ENCODE measurements at regions not wholly inside any gene's neighbourhood (a gene's known extent, or its start where the extent isn't known, plus 50 kb on each side); places are given as distances from the start of the nearest gene placed in this dataset.

DNA sequence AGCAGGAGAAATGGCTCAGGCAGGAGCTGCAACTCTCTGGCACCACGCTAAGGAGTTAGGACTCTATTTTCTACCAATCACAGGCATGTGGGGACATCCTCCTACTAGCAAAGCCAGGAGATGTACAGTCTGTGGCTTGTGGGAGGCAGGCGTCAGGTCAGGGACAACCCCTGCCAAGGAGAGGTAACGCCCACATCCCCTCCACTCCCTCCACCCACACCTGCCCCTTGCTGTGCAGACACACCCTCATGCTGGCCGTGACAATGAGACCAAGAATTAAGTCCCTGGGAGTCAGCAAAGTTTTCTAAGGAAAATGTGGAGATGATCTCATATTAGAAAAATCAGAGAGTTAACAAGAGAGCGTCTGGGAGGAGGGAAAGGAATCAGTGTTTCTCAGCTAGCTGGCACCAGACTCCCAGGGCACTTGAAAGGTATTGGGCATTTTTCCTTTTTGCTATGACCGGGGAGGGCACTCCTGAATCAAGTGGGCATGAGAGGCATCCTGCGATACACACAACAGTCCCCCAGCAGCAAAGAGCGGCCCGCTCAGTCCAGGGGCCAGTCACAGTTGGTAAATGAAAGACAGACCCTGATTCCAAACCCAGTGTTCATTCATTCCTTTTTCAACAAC is 87.3 kb upstream of the RPL38 start:
- 0 to 74% (median 44%) methylated on average over 1 to 6 of the region's 9 CpGs; no CpG with 5 or more reads in 6 of the 10 experiments for WGBS, 10 experiments
- H3K27ac ChIP-seq: no peak overlapping the region
- peak in 5 of 8 experiments; percentile 32 to 56 (median 42) for ATAC-seq (replicated peaks in 6 of 8)
- no peak overlapping the region for H3K4me3 ChIP-seq
- peaks cover 25 to 37% of the 10 kb centered on the region in 2 donors for H3K4me1 ChIP-seq (replicated peaks in 1 of 2)
- in situ Hi-C loops (cut with MboI; ENCODE audit: low pct_unique_long_range_greater_than_20kb in 2 of 9, low sequenced_read_pairs in 9 of 9, unreplicated experiment in 9 of 9): no loop called here

DNA sequence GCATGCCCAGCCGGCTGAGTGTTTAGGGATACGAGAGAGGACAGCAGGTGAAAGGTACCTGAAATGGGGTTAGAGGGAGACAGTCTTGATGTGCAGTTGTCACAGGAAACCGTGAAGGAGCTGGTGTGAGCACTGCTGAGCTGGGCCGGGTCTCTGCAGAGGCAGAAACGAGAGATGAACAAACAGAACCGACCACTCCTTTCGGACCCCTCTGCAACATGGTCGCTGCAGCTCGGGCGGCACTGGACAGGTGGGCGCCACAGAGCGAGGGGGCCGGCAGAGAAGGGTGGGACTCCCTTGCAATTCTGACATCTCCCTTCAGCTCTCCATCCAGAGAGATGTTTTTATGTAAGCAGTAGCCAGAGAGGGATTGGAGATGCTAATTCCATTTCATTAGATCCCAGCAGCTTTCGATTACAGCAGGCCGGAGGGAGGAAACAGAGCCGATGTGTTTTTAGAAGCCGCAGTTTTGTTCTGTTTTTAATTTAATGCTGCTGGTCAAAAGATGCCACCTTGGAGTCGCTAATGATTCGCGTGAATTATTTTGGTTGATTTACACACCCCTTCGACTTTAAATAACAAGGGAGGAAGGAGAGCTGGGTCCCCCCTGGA is 86.3 kb upstream of the RPL38 start:
- peak in 1 of 8 experiments; percentile 35 for ATAC-seq (replicated peaks in 6 of 8)
- Histone ChIP-seq H3K27ac (no peak overlapping the region), H3K4me3 (no peak overlapping the region), H3K4me1 (replicated peaks in 1 of 2) (peaks cover 25 to 37% of the 10 kb centered on the region in 2 donors)
- WGBS, 10 experiments: 0 to 77% (median 42%) methylated on average over 4 to 20 of the region's 21 CpGs; no CpG with 5 or more reads in 2 of the 10 experiments
- in situ Hi-C loops (cut with MboI; ENCODE audit: low pct_unique_long_range_greater_than_20kb in 2 of 9, low sequenced_read_pairs in 9 of 9, unreplicated experiment in 9 of 9): no loop called here

DNA sequence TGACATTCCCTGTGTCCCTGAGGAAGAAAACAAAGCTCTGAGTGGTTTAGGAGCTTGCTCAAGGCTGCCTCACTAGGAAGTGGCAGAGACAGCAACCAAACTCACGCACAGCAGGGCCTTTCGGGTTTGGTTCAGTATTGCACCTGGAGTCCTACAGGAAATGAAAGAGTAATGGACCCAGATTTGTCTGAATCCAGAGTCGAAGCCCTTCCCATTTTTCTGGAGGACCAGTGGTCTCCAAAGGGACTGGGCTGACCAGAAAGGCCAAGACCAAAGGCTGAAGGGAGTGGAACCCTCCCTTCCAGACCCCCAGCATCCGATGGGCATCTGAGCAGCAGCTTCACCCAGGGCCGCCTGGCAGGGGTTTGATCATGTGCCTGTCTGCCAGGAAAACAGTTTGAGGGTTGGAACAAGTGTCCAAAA is 85.5 kb upstream of the RPL38 start:
- in situ Hi-C loops (cut with MboI; ENCODE audit: low pct_unique_long_range_greater_than_20kb in 2 of 9, low sequenced_read_pairs in 9 of 9, unreplicated experiment in 9 of 9): no loop called here
- peak in 6 of 8 experiments; percentile 38 to 64 (median 61) for ATAC-seq (replicated peaks in 6 of 8)
- WGBS, 10 experiments: 38 to 100% (median 51%) methylated on average over 1 to 4 of the region's 5 CpGs; no CpG with 5 or more reads in 3 of the 10 experiments
- H3K27ac ChIP-seq: no peak overlapping the region
- peaks cover 25 to 37% of the 10 kb centered on the region in 2 donors for H3K4me1 ChIP-seq (replicated peaks in 1 of 2)
- H3K4me3 ChIP-seq: no peak overlapping the region

DNA sequence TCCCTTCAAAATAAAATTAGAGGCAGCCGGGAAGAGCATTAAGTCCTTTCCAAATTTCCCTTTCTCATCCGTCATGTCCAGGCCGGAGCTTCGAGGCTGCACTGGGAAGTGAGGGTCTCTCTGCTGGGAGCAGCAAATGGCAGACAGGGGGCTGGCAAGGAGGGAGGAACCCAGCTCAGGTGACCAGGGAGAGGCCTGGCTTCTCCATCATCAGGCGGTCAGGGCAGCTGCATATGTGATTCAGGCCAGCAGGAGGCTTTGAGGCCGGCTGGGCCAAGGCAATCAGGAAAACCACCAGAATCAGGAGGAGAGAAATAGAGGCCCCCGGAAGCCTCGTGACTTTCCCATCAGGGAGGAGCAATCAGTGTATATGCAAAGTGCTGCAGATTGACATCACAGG is 85.0 kb upstream of the RPL38 start:
- ATAC-seq (replicated peaks in 6 of 8): peak in 6 of 8 experiments; percentile 33 to 82 (median 76)
- in situ Hi-C loops (cut with MboI; ENCODE audit: low pct_unique_long_range_greater_than_20kb in 2 of 9, low sequenced_read_pairs in 9 of 9, unreplicated experiment in 9 of 9): no loop called here
- H3K4me1 ChIP-seq (replicated peaks in 1 of 2): peaks cover 30 to 41% of the 10 kb centered on the region in 2 donors
- H3K4me3 ChIP-seq: no peak overlapping the region
- H3K27ac ChIP-seq: peak overlapping the region in 1 of 2 donors; percentile 38
- WGBS, 10 experiments: 0 to 60% (median 30%) methylated on average over 1 to 7 of the region's 8 CpGs; no CpG with 5 or more reads in 2 of the 10 experiments

DNA sequence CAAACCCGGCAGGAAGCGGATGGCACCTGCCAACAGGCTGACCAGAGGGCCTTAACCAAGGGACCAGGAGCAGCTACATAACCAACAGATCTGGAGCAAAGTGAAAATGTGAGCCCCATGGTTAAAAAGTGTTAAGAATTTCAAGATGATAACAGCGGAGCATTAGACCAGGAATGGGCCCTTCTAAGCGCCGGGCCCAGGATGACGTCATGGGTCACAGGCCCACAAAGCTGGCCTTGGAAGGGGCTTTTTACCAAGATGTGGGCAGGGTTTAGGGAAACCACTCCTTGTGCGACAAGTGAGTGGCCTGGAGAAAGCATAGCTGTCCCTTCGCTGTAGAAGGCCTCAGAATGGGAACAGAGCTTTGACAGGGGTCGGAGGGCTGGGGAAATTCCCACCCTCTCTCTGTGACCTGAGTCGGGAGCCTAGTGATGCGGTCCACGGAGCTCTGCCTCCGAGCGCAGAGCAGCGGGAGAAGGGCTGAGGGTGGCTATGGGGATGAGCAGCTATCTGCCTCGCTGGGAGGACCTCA is 84.4 kb upstream of the RPL38 start:
- 7 to 95% (median 82%) methylated on average over 1 to 8 of the region's 16 CpGs; no CpG with 5 or more reads in 3 of the 10 experiments for WGBS, 10 experiments
- in situ Hi-C loops (cut with MboI; ENCODE audit: low pct_unique_long_range_greater_than_20kb in 2 of 9, low sequenced_read_pairs in 9 of 9, unreplicated experiment in 9 of 9): no loop called here
- Histone ChIP-seq H3K4me3 (no peak overlapping the region), H3K4me1 (replicated peaks in 1 of 2) (peaks cover 35 to 41% of the 10 kb centered on the region in 2 donors), H3K27ac (peak overlapping the region in 1 of 2 donors; percentile 9)
- ATAC-seq (replicated peaks in 6 of 8): no peak

DNA sequence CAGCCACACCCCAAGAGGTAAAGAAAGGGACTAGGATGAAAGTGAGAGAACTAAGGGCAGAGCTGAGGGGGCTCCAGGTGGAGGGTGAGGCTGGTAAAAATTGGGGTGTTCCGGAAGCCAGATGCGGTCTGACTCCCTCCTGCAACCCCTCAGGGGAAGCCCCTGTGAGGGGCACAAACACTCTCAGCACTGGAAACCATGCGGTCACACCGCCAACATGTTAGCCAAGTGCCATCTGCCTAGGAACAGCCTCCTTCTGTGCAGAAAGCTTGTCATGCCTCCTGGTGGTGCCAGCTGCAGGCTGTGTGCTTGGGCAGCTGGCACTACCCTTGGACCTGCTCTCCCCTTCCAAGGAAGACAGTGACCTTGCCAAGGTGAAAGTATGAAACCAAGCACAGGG is 83.5 kb upstream of the RPL38 start:
- WGBS, 10 experiments: 90 to 100% (median 100%) methylated on average over 1 to 2 of the region's 4 CpGs; no CpG with 5 or more reads in 7 of the 10 experiments

DNA sequence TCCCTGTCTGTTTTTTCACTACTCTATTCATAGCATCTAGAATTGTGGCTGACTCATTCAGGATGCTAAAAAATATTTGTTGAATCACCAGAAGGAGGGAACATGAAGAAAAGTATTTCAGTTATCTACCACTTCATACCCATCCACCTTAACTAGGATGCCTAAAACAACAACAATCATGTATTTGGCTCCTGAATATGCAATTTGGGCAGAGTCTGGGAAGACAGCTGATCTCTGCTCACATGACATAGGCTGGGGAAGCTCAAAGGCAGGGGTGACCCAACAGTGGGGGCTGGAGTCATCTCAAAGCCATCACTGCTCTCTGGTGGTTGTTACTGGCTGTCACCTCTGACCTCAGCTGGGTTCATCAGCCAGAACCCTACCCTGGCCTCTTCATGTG is 80.1 kb upstream of the RPL38 start:
- H3K27ac ChIP-seq: no peak overlapping the region
- in situ Hi-C loops (cut with MboI; ENCODE audit: low pct_unique_long_range_greater_than_20kb in 2 of 9, low sequenced_read_pairs in 9 of 9, unreplicated experiment in 9 of 9): no loop called here
- H3K4me3 ChIP-seq: no peak overlapping the region
- peaks cover 17 to 27% of the 10 kb centered on the region in 2 donors for H3K4me1 ChIP-seq (replicated peaks in 1 of 2)
- peak in 7 of 8 experiments; percentile 52 to 87 (median 63) for ATAC-seq (replicated peaks in 6 of 8)

More for the DNA sequence above, 83.5 kb upstream of the RPL38 start:
- Histone ChIP-seq H3K4me3 (no peak overlapping the region), H3K4me1 (replicated peaks in 1 of 2) (peaks cover 35 to 41% of the 10 kb centered on the region in 2 donors), H3K27ac (no peak overlapping the region)
- in situ Hi-C loops (cut with MboI; ENCODE audit: low pct_unique_long_range_greater_than_20kb in 2 of 9, low sequenced_read_pairs in 9 of 9, unreplicated experiment in 9 of 9): no loop called here
- no peak for ATAC-seq (replicated peaks in 6 of 8)

DNA sequence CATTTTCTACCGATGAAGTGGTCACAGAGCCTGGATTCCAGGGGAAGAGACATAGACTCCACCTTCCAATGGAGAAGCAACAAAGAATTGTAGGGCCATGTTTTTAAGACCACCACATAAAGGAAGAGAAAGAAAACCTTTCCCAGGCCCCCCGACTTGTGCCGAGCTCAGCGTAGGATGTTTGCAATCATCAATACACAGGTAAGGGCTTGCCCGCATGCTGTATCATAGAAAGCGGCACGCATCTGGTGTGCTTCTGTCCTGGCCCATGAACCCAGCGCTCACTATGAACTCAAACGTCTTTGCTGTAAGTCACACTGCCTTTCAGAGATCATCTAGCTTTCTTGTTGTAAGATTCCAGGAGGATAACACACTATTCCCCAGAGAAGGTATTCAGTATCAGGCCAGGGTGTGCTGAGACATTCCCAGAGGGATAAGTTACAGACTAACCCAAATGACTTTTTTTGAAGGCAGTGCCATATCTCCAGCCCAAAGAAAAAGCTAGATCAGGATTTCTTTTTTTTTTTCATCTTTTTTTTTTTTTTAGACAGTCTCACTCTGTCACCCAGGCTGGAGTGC is 79.5 kb upstream of the RPL38 start:
- Histone ChIP-seq H3K4me3 (no peak overlapping the region), H3K4me1 (replicated peaks in 1 of 2) (peaks cover 17 to 27% of the 10 kb centered on the region in 2 donors), H3K27ac (no peak overlapping the region)
- ATAC-seq (replicated peaks in 6 of 8): no peak
- WGBS, 10 experiments: 78 to 100% (median 85%) methylated on average over 2 to 9 of the region's 9 CpGs; no CpG with 5 or more reads in 3 of the 10 experiments
- in situ Hi-C loops (cut with MboI; ENCODE audit: low pct_unique_long_range_greater_than_20kb in 2 of 9, low sequenced_read_pairs in 9 of 9, unreplicated experiment in 9 of 9): no loop called here

DNA sequence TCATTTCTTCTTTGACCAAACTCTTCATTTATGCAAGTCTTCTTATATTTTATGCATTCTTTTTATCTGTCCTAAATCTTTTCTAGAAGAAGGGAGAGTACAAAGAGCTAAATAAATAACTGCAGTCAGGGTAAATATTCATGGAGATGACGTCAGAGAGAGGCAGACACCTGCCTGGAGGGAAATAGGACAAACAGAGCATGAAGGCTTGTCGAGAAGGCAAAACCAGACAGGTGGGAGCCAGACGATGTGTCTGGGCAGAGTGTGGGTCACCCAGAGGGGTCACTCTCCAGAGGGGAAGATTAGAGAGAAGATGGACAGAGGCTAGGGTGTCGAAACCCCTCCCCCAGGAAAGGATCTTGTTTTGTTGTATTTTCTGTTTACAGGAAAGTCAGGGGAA is 78.3 kb upstream of the RPL38 start:
- Histone ChIP-seq H3K27ac (no peak overlapping the region), H3K4me3 (no peak overlapping the region), H3K4me1 (replicated peaks in 1 of 2) (peaks cover 13 to 23% of the 10 kb centered on the region in 2 donors)
- ATAC-seq (replicated peaks in 6 of 8): peak in 3 of 8 experiments; percentile 43 to 69 (median 44)
- in situ Hi-C loops (cut with MboI; ENCODE audit: low pct_unique_long_range_greater_than_20kb in 2 of 9, low sequenced_read_pairs in 9 of 9, unreplicated experiment in 9 of 9): no loop called here
- WGBS, 10 experiments: 0 to 75% (median 44%) methylated on average over 1 to 4 of the region's 4 CpGs

DNA sequence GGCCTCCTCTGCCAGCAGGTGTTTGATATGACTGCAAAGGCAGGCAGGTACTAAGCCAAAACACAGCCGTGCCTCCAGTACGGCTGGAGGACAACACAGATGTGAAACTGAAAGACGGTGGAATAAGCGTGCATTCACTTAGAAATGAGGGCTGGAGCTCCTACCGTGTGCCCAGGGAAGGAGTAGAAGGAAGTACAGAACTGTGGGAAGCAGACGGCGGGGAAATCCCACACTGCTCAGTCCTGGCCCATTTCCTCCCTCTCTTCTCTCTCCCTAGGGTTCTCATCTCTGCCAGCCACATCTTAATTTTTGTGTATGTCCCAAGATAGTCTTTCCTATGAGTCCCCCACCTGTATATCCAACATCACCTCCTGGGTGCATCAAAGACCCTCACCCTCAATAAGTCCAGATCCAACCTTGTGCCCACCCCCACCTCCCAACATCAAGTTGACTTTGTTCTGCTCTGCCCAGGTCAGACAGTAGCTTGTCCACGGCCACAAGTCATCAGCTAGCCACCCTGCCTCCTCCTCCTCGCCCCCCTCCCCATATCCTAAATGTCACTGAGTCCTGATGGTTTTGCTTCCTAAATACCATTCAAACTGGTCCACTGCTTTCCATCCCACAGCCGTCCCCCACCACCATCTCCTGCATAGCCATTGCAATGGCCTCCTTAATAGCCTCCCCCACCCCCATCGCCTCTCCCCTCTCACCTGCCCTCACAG is 77.1 kb upstream of the RPL38 start:
- Histone ChIP-seq H3K4me1 (replicated peaks in 1 of 2) (peaks cover 13 to 23% of the 10 kb centered on the region in 2 donors), H3K4me3 (no peak overlapping the region), H3K27ac (no peak overlapping the region)
- in situ Hi-C loops (cut with MboI; ENCODE audit: low pct_unique_long_range_greater_than_20kb in 2 of 9, low sequenced_read_pairs in 9 of 9, unreplicated experiment in 9 of 9): no loop called here
- WGBS, 10 experiments: 20 to 89% (median 76%) methylated on average over 1 to 7 of the region's 11 CpGs; no CpG with 5 or more reads in 4 of the 10 experiments
- no peak for ATAC-seq (replicated peaks in 6 of 8)

DNA sequence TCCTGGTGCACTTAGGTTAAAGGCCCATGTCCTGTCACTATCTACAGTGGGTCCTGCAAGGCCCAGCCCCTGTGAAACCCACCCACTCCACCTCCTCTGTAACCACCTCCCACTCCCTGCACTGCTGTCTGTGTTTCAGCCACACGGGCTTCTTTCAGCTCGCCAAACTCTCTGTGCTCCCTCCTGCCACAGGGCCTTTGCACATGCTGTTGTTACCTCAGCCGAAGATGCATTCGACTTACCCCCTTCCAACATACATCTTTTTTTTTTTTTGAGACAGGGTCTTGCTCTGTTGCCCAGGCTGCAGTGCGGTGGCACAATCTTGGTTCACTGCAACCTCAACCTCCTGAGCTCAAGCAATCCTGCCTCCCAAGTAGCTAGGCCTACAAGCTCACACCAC is 76.5 kb upstream of the RPL38 start:
- no peak overlapping the region for H3K27ac ChIP-seq
- in situ Hi-C loops (cut with MboI; ENCODE audit: low pct_unique_long_range_greater_than_20kb in 2 of 9, low sequenced_read_pairs in 9 of 9, unreplicated experiment in 9 of 9): no loop called here
- ATAC-seq (replicated peaks in 6 of 8): no peak
- no peak overlapping the region for H3K4me3 ChIP-seq
- peaks cover 13 to 23% of the 10 kb centered on the region in 2 donors for H3K4me1 ChIP-seq (replicated peaks in 1 of 2)
- WGBS, 10 experiments: 67 to 100% (median 100%) methylated on average over 1 to 4 of the region's 5 CpGs; no CpG with 5 or more reads in 5 of the 10 experiments

DNA sequence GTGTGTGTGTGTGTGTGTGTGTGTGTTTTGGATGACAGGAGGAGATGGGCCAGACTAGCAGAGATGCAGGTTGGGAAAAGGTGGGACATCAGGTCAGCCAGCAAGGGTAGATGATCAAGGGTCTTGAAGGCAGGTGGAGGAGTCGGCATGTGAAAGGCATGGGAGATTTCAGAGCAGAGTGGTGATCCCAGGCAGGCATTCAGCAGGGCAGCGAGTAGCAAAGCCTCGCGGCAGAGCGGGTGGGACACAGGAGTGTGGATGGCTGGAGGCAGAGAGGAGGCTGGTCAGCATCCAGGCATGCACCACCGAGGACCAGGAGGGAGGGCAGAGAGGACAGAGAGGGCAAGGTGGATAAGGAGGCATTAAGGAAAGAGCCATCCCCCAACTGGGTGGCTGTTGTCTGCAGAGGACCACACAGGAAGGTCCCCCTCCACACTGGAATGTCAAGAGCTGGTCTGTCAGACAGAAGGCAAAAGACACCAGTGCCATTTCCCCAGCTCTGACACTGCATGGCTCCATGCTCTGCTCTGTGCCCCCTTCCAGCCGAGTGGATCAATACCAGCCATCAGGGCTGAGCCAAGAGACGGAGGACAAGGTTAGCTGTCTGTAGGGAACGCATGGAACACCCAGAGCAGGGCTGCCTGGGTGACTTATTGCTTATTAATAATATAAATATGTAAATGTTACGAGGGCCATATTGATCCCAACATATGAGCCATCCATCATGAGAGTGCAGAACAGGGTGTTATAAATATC is 74.8 kb upstream of the RPL38 start:
- peaks cover 17 to 25% of the 10 kb centered on the region in 2 donors for H3K4me1 ChIP-seq (replicated peaks in 1 of 2)
- 0 to 79% (median 43%) methylated on average over 1 to 9 of the region's 10 CpGs; no CpG with 5 or more reads in 1 of the 10 experiments for WGBS, 10 experiments
- ATAC-seq (replicated peaks in 6 of 8): peak in 5 of 8 experiments; percentile 52 to 86 (median 72)
- peak overlapping the region in 1 of 2 donors; percentile 35 for H3K27ac ChIP-seq
- in situ Hi-C loops (cut with MboI; ENCODE audit: low pct_unique_long_range_greater_than_20kb in 2 of 9, low sequenced_read_pairs in 9 of 9, unreplicated experiment in 9 of 9): no loop called here
- no peak overlapping the region for H3K4me3 ChIP-seq

Measured in motor neuron (in vitro differentiated cells).